ENCODE measurements at regions not wholly inside any gene's neighbourhood (a gene's known extent, or its start where the extent isn't known, plus 50 kb on each side); places are given as distances from the start of the nearest gene placed in this dataset.

GRCh38 chr14:101453225-101453624 is 108.1 kb upstream of the DIO3 start:
- TF ChIP-seq POLR2AphosphoS5 (IDR thresholded peaks at IDR 0.05; ENCODE audit: low read depth, low read length) (no peak), REST (IDR thresholded peaks at IDR 0.05; ENCODE audit: insufficient read depth in 1 of 2, low read depth in 2 of 2, low read length in 2 of 2) (no peak), SIN3A (IDR thresholded peaks at IDR 0.05; ENCODE audit: borderline replicate concordance, insufficient read depth, low read length) (no peak), TAF1 (IDR thresholded peaks at IDR 0.05; ENCODE audit: borderline replicate concordance, insufficient read depth, low read length) (no peak), FOXP2 (optimal IDR thresholded peaks at IDR 0.05; ENCODE audit: borderline replicate concordance, extremely low read depth, extremely low read length, insufficient read depth) (no peak)

All from PFSK-1 (cell line).